ENCODE measurements at regions not wholly inside any gene's neighbourhood (a gene's known extent, or its start where the extent isn't known, plus 50 kb on each side); places are given as distances from the start of the nearest gene placed in this dataset.
"Not testable (repeated sequence)": the region's sequence is repeated elsewhere in the genome, so short reads cannot be mapped to it uniquely, and the experiment has no call there.

DNA sequence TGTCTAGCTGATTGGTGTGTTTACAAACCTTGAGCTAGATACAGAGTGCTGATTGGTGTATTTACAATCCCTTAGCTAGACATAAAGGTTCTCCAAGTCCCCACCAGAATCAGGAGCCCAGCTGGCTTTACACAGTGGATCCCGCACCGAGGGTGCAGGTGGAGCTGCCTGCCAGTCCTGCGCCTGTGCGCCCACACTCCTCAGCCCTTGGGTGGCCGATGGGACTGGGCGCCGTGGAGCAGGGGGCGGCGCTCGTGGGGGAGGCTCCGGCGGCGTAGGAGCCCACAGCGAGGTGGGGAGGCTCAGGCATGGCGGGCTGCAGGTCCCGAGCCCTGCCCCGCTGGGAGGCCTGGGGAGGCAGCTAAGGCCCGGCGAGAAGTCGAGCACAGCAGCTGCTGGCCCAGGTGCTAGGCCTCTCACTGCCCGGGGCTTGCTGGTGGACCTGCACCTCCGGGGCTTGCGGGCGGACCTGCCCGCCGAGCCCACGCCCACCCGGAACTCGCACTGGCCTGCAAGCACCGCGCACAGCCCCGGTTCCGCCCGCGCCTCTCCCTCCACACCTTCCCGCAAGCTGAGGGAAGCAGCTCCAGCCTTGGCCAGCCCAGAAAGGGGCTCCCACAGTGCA is 51.0 kb upstream of the CDYL start:
- H3K4me3 ChIP-seq (ENCODE audit: low read depth, low read length); DNase-seq (ENCODE audit: low read depth): not testable (repeated sequence)

DNA sequence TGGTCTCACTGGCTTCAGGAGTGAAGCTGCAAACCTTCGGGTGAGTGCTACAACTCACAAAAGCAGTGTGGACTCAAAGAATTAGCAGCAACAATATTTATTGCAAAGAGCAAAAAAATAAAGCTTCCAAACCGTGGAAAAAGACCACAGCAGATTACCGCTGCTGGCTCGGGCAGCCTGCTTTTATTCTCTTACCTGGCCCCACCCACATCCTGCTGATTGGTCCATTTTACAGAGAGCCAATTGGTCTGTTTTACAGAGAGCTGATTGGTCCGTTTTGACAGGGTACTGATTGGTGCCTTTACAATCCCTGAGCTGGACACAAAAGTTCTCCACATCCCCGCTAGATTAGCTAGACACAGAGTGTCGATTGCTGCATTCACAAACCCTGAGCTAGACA is 51.5 kb upstream of the CDYL start:
- not testable (repeated sequence) for DNase-seq (ENCODE audit: low read depth); H3K4me3 ChIP-seq (ENCODE audit: low read depth, low read length)

DNA sequence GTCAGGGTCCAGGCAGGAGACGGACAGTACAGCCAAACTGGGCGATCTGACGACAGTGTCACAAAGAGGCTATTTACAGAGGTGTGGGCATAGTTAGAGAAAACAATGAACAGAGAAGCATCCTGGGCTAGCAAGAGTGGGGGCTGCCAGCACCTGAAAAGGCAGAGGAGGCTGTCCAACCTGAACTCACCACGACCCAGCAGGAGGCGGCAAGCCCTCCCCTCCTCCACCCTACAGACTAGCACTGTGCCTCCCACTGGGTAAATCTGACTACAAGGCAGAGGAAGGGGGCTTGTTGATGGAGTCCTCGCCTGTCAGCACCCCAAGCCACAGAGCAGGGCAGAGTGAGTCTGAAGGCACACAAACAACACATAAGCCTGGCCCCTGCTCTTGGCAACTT is 52.8 kb upstream of the CDYL start:
- TF ChIP-seq, protein P1, sequence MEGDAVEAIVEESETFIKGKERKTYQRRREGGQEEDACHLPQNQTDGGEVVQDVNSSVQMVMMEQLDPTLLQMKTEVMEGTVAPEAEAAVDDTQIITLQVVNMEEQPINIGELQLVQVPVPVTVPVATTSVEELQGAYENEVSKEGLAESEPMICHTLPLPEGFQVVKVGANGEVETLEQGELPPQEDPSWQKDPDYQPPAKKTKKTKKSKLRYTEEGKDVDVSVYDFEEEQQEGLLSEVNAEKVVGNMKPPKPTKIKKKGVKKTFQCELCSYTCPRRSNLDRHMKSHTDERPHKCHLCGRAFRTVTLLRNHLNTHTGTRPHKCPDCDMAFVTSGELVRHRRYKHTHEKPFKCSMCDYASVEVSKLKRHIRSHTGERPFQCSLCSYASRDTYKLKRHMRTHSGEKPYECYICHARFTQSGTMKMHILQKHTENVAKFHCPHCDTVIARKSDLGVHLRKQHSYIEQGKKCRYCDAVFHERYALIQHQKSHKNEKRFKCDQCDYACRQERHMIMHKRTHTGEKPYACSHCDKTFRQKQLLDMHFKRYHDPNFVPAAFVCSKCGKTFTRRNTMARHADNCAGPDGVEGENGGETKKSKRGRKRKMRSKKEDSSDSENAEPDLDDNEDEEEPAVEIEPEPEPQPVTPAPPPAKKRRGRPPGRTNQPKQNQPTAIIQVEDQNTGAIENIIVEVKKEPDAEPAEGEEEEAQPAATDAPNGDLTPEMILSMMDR (IDR thresholded peaks at IDR 0.05; ENCODE audit: low read depth, low read length), result no peak
- TF ChIP-seq POLR2A (IDR thresholded peaks at IDR 0.05; ENCODE audit: extremely low read depth, insufficient read length) (no peak), MYC (IDR thresholded peaks at IDR 0.05; ENCODE audit: low read depth, low read length) (no peak)
- TF ChIP-seq, protein P2, sequence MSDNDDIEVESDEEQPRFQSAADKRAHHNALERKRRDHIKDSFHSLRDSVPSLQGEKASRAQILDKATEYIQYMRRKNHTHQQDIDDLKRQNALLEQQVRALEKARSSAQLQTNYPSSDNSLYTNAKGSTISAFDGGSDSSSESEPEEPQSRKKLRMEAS (IDR thresholded peaks at IDR 0.05; ENCODE audit: low read depth, low read length), result no peak
- no peak overlapping the region for H3K4me3 ChIP-seq (ENCODE audit: low read depth, low read length)
- DNase-seq (ENCODE audit: low read depth), result no peak

DNA sequence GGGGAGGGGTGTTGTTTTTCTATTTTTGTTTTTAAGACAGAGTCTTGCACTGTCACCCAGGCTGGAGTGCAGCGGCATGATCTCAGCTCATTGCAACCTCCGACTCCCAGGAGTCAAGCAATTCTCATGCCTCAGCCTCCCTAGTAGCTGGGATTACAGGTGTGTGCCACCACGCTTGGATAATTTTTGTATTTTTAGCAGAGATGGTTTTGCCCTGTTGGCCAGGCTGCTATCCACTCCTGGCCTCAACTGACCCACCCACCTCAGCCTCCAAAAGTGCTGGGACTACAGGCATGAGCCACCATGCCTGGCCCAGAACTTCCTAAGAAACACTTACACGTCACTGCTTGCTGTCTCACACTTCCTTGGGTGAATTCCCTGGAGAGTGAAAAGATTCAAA is 54.8 kb upstream of the CDYL start:
- not testable (repeated sequence) for DNase-seq (ENCODE audit: low read depth); H3K4me3 ChIP-seq (ENCODE audit: low read depth, low read length)

DNA sequence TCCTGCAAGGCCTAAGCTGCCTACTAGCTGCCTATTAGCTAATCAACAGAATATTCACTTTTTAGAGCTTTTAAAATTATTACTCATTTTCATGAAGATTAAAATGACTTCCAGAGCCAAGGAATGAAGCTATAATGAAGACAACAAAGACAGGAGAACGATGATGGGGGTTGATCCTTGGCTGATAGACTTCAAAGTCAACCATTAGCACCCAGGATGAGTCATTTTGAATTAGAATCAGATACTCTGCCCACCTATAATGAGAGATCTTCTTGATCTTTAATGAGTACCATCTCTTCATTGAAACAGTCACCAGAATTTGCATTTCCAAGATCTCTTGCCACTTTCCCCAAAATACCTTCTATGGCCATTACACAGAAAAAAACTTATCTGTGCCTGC is 56.7 kb upstream of the CDYL start:
- TF ChIP-seq MYC (IDR thresholded peaks at IDR 0.05; ENCODE audit: low read depth, low read length) (no peak), POLR2A (IDR thresholded peaks at IDR 0.05; ENCODE audit: extremely low read depth, insufficient read length) (no peak)
- TF ChIP-seq, protein P2 (IDR thresholded peaks at IDR 0.05; ENCODE audit: low read depth, low read length), result no peak
- TF ChIP-seq, protein P1 (IDR thresholded peaks at IDR 0.05; ENCODE audit: low read depth, low read length), result no peak
- H3K4me3 ChIP-seq (ENCODE audit: low read depth, low read length), result no peak overlapping the region
- no peak for DNase-seq (ENCODE audit: low read depth)

DNA sequence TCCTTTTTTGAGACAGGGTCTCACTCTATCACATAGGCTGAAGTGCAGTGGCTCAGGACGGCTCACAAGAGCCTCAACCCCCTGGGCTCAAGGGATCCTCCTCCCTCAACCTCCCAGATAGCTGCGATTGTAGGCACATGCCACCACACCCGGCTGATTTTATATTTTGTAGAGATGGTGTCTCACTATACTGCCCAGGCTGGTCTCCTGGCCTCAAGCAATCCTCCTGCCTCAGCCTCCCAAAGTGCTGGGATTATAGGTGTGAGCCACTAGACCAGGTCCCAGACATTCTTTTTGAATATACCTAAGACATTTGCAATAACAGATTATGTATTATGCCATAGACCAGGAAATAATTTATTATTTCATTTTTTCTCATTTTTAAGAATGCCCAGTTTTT is 58.3 kb upstream of the CDYL start:
- H3K4me3 ChIP-seq (ENCODE audit: low read depth, low read length), result no peak overlapping the region
- DNase-seq (ENCODE audit: low read depth), result no peak
- TF ChIP-seq, protein P2 (IDR thresholded peaks at IDR 0.05; ENCODE audit: low read depth, low read length), result no peak
- TF ChIP-seq, protein P1 (IDR thresholded peaks at IDR 0.05; ENCODE audit: low read depth, low read length), result no peak
- TF ChIP-seq POLR2A (IDR thresholded peaks at IDR 0.05; ENCODE audit: extremely low read depth, insufficient read length) (no peak), MYC (IDR thresholded peaks at IDR 0.05; ENCODE audit: low read depth, low read length) (no peak)

DNA sequence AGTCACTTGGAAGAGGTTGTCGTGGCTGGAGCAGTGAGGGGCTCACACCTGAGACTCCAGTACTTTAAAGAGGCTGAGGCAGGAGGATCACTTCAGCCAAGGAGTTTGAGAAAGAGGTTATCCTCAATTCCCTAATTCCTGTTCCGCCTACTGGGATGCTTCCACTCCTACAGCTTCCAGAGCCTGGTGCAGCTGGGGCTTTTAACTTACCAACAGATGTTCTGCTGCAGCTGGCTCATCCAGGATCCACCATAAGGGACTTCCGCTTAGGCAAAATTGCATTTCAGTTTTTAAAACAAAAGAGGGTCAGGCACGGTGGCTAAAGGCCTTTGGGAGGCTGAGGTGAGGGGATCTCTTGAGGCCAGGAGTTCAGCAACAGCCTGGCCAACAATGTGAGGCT is 59.1 kb upstream of the CDYL start:
- DNase-seq (ENCODE audit: low read depth), result no peak
- TF ChIP-seq, protein P2 (IDR thresholded peaks at IDR 0.05; ENCODE audit: low read depth, low read length), result no peak
- TF ChIP-seq POLR2A (IDR thresholded peaks at IDR 0.05; ENCODE audit: extremely low read depth, insufficient read length), result no peak
- TF ChIP-seq, protein P1 (IDR thresholded peaks at IDR 0.05; ENCODE audit: low read depth, low read length), result no peak
- TF ChIP-seq MYC (IDR thresholded peaks at IDR 0.05; ENCODE audit: low read depth, low read length), result no peak
- no peak overlapping the region for H3K4me3 ChIP-seq (ENCODE audit: low read depth, low read length)
